GM21529 (cell line): ENCODE measurements at regions not wholly inside any gene's neighbourhood (a gene's known extent, or its start where the extent isn't known, plus 50 kb on each side); places are given as distances from the start of the nearest gene placed in this dataset.
"Not testable (repeated sequence)": the region's sequence is repeated elsewhere in the genome, so short reads cannot be mapped to it uniquely, and the experiment has no call there.

Source experiments
- ATAC-seq: cut with Tn5 transposase; IDR thresholded peaks from one replicate; pipeline ENCODE4 v1.9.1; 2021; ENCODE audit not compliant: unreplicated experiment

DNA sequence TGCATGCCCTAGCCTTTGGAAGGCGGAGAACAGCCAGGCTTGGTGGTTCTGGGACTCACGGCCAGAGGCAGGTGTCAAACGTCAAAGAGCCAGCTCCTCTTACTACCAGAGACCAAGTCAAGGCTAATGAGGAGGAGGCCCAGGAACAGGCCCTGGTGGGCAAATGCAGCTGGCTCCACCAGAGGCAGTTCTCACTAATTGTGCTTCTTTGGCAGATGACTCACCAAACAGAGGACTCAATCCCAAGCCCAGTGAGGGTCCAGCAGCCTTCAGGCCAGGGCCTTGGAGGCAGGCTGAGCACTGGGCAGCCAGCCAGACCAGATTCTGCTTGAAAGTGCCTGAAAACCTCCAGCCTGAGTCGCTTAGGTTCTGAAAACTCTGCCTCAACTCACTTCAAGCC lies 336.5 kb upstream of the CDH5 start:
- ATAC-seq: no peak

DNA sequence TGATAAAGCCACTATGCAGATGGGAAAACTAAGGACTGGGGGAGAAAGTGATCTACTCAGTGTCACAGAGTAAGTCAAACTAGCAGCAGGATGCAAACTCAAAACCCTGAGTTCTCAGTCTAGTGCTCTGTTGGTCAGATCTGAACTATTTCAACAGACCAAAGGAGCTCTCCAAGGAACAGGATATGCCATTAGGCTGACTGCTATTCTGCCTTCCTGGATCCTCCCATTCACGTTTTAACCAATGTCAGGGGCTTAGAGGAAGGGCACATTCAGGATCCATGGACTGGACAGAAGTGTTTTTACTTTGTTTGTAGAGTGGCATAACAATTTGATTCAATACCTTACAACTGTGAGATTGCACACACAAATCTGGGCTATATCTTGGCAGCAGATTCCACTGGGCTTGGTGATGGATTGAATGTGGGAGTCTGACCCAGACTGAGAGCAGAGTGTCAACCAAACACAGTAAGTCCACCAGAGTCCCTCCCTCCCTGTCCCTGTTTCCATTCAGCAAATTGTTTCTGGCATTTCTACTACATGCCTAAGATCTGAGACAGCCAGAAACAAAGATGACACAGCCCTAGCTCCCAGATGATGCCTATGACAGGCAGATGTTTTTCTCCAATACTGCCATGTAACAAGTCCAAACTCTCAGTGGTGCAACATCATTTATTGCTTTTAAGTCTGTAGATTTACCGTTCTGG lies 337.8 kb upstream of the CDH5 start:
- no peak for ATAC-seq

GRCh38 chr16:66026787-66027330 lies 339.6 kb upstream of the CDH5 start:
- no peak for ATAC-seq

- ATAC-seq: no peak
Measured at GRCh38 chr16:66026211-66026610, 340.3 kb upstream of the CDH5 start.

DNA sequence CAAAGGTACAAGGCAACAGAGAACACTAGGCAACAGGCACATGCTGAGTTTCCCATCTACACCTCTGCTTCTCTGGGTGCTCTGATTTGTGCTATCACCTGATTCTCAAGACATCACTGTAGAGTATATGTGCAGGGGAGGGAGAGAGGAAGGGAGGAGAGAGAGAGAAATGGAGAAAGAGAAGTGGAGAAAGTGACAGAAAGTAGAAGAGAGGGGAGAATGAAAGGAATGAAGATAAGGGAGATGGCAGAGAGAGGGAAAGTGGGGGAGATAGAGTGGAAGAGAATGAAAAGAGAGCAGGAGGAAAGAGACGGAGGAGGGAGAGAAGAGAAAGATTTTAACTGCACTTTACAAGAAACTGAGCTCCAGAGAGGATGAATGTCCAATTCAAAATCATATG lies 340.7 kb upstream of the CDH5 start:
- ATAC-seq: no peak

GRCh38 chr16:66024567-66024966 lies 341.9 kb upstream of the CDH5 start:
- ATAC-seq: not testable (repeated sequence)

DNA sequence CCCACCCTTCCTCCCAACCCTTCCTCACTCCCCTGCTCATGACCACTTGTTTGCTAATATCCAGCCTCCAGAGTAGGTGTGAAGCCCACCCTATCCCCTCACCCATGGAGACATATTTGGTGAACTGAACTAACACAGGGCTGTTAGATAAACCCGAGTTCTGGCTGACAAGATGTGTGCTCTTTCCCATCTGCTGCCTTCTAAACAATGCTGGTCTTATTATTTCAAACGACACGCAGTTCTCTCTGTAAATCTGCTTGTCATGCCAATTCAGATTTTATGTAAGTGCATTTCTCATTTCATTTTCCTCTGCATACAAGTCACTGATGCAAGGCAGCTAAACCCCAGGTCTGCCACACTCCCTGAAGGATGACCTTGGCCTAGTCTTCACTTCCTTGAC lies 343.0 kb upstream of the CDH5 start:
- no peak for ATAC-seq

GRCh38 chr16:66020642-66021041 lies 345.8 kb upstream of the CDH5 start:
- ATAC-seq: no peak

- no peak for ATAC-seq
Measured at GRCh38 chr16:66020046-66020445, 346.4 kb upstream of the CDH5 start.

DNA sequence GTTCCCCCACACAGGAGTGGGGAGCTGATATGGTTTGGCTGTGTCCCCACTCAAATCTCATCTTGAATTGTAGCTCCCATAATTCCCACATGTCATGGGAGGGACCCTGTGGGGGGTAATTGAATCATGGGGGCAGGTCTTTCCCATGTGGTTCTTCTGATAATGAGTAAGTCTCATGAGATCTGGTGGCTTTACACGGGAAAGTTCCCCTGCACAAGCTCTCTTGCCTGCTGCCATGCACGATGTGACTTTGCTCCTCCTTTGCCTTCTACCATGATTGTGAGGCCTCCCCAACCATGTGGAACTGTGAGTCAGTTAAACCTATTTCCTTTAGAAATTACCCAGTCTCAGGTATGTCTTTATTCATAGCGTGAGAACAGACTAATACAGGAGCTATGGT lies 347.0 kb upstream of the CDH5 start:
- ATAC-seq: not testable (repeated sequence)

GRCh38 chr16:66014221-66014620 lies 352.3 kb upstream of the CDH5 start:
- no peak for ATAC-seq

DNA sequence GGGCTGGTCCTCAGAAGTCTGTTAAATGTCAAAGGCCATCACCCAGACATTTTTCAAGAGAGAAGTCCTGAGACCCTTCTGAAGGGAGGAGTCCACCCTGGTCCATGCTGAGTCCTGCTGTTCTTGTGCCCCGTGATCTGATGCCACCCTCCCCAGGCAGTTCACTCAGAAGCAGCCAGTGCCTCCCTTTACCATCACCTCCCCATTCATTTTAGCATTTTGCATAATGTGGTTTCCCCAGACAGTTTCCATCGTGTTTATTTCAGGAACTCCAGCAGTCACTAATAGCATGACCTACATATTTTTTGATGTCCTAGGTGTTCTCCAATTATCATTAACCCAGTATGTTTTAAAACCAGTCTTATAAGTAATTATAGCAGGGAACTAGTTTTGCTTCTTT lies 353.0 kb upstream of the CDH5 start:
- ATAC-seq: no peak

DNA sequence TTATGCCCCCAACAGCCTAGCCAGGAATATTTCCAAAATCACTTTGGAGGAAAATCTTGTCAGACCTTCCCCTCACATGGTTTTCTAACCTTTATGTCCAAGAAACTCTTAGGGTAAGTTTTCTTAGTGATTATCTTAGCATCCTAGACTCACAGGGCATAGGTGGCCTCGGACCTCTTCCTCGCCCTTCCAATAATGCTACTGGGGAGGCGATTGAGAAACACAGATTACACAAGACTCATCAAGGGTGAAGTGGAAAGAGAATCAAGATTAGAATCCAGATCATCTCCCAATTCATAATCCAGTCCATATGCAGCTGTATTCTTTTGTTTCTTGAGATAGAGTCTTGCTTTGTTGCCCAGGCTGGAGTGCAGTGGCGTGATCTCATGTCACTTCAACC lies 358.4 kb upstream of the CDH5 start:
- ATAC-seq: no peak

DNA sequence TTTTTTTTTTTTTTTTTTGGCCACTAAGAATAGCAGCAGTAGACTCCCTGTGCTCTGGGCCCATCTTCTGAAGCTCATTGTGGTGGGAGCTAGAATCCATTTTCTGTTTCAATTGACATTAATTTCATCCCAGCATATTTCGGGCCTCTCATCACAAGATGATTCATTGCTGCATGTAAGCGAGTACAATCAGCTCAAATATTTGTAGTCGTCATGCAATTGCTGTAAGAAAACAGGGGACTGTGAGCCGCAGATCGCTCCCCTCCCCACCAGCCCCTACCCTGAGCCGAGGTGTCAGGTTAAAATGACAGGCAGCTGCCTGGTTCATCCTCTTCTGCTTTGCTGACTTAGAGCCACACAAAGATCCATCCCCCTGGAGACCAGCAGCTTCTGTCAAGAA lies 358.8 kb upstream of the CDH5 start:
- ATAC-seq: no peak

GRCh38 chr16:66006485-66006884 lies 360.0 kb upstream of the CDH5 start:
- ATAC-seq: no peak

DNA sequence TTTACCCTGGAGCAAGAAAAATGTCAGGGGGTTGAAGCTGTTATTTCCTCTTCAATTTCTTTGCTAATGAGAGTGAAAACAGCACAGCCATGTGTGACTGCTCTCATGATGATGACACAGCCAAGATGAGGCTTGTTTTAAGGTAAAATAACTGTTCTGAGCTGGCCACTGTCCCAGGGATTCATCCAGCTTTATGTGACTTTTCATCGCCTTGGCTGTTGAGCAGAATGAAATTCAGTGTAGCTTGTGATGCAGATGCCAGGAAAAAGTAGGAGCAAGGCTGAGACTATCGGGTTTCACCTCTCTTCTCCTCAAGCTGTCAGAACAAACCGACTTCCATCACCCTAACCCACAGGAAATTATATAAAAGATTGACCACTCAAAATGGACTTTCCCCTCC lies 361.8 kb upstream of the CDH5 start:
- no peak for ATAC-seq

- no peak for ATAC-seq
Measured at GRCh38 chr16:66003201-66003600, 363.3 kb upstream of the CDH5 start.

DNA sequence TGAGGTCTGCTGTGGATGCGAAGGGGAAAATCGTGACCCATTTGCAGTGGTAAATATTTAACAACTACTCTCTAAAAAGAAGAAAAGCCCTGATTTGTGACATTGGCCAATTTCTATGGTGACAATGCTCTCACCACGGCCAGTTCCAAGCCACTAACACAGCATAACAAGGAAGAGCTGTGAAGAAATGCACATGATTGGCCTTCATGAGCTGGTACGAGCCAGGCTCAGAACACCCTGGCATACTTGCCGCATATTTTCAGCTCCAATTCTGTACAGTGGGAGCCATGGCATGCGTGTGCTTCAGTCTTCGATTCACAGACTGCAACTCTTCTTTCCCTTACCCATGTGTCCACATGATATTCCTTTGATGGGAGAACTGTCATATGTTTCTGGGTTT lies 363.9 kb upstream of the CDH5 start:
- no peak for ATAC-seq

DNA sequence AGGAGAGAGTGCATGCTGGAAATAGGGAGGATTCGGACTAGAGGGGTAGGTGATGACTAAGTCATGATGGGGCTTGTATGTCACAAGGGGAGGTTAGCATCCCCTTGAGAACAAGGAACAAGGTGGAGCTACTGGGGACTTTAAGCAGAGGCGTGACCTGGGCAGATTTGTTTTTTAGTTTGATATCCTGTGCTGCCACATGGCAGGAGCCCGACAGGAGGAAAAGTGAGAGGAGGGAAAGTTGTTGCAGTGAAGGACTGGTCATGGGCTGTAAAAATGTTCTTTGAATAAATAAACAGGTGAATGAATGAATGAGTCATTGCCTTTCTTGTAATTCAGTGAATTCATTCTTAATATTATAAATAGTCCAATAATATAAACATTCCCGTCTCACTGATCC lies 365.1 kb upstream of the CDH5 start:
- no peak for ATAC-seq

DNA sequence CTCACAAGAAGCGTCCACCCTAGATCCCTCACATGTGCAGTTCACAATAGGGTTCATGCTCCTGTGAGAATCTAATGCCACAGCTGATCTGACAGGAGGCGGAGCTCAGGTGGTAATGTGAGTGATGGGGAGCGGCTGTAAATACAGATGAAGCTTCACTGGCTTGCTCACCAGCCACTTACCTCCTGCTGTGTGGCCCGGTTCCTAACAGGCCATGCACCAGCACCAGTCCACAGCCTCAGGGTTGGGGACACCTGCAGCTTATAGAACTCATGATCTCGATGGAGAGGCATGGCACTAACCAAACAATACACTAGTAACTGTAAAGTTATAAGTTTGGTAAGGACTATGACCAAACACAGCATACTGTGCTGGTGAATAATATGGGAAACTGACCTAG lies 368.0 kb upstream of the CDH5 start:
- ATAC-seq: no peak

DNA sequence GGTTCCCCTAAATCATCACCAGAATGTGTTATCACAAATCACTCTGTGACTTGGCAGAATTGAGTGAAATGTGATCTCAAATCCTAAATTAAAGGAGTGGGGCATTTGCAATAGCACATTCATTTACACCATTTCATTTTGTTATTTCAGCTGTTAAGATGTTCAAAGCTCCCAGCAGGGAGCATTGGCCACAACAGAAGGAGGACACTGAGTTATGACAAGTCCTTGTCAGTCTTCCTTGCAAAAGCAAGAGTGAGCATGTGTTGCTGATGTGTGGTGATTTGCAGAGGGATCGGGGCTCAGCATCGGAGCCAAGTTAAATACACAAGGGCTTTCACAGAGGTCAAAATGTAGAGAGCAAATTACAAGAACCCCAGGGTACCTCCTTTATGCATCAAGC lies 372.2 kb upstream of the CDH5 start:
- no peak for ATAC-seq

- ATAC-seq: no peak
Measured at GRCh38 chr16:65991149-65991701, 375.3 kb upstream of the CDH5 start.
